Fibroblast of lung (primary cell): ENCODE measurements at regions not wholly inside any gene's neighbourhood (a gene's known extent, or its start where the extent isn't known, plus 50 kb on each side); places are given as distances from the start of the nearest gene placed in this dataset.

Experiments used
- EZH2 ChIP-seq: IDR thresholded peaks from 2 replicates; pipeline ENCODE4 v1.5.1; 2012; ENCODE audit warnings: low read length, control low read depth, mild to moderate bottlenecking; ENCODE audit errors: missing control alignments
- TF ChIP-seq, protein P1 (sequence below), 2 donors: IDR thresholded peaks in 1 of 2; conservative IDR thresholded peaks in 1 of 2; 1 replicate in 1 of 2; 2 replicates in 1 of 2; pipeline ENCODE4 v1.5.1; 2011 to 2012; ENCODE audit warnings: low read length in 2 of 2, control low read depth in 1 of 2, inconsistent platforms in 1 of 2, low read depth in 1 of 2, mild to moderate bottlenecking in 1 of 2

DNA sequence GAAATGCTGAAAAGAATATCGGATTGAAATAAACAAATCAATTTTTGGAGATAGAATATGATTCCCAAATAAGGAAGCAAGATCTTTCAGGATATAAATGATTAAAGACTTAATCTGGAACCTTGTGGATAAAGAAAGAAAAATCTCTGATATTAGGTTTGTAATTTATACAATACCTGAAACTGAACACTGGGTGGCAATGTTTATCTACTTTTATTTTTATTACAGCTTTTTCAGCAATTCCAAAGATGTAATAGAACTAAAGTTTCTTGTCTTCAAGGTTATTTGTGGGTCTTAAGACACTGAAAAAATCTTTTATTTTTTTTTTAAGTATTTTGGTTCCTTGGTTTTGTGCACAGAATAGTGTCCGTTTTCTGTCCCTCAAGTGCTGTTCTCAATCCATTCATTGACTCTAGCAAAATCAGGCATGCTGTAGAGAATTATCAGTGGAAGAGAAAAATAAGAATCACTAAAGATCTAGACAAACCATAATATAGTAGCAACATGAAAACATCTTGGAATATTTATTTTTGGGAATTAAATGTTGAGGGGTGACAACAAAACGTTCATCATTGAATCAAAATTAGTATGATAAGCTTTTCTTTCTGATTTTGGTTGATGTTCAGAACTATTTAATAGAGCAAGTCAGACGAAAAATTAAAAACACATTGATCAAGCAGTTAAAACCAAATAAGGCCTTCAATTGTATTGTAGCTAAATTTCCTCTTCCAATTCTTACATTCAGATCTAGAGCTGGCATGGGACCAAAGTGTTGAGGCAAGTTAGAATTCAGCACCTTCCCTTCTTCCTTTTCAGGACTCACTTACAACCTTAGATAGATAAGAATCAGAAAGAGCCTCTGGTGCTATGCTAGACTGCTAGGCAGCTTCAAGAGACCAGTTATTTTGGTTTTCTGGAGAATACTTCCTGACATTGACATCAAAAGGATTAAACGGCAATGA, 704.4 kb upstream of the PCDH20 start:
- TF ChIP-seq, protein P1, sequence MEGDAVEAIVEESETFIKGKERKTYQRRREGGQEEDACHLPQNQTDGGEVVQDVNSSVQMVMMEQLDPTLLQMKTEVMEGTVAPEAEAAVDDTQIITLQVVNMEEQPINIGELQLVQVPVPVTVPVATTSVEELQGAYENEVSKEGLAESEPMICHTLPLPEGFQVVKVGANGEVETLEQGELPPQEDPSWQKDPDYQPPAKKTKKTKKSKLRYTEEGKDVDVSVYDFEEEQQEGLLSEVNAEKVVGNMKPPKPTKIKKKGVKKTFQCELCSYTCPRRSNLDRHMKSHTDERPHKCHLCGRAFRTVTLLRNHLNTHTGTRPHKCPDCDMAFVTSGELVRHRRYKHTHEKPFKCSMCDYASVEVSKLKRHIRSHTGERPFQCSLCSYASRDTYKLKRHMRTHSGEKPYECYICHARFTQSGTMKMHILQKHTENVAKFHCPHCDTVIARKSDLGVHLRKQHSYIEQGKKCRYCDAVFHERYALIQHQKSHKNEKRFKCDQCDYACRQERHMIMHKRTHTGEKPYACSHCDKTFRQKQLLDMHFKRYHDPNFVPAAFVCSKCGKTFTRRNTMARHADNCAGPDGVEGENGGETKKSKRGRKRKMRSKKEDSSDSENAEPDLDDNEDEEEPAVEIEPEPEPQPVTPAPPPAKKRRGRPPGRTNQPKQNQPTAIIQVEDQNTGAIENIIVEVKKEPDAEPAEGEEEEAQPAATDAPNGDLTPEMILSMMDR (conservative IDR thresholded peaks at IDR 0.05 in 1 of 2, IDR thresholded peaks at IDR 0.05 in 1 of 2; ENCODE audit: low read depth in 1 of 2, low read length in 2 of 2), result peak in 1 of 2 donors; percentile 22
- no peak for TF ChIP-seq EZH2
